ENCODE measurements at regions not wholly inside any gene's neighbourhood (a gene's known extent, or its start where the extent isn't known, plus 50 kb on each side); places are given as distances from the start of the nearest gene placed in this dataset.

GRCh38 chr20:58084966-58085365, 143.5 kb downstream of the ANKRD60 start:
- TF ChIP-seq, protein P1, sequence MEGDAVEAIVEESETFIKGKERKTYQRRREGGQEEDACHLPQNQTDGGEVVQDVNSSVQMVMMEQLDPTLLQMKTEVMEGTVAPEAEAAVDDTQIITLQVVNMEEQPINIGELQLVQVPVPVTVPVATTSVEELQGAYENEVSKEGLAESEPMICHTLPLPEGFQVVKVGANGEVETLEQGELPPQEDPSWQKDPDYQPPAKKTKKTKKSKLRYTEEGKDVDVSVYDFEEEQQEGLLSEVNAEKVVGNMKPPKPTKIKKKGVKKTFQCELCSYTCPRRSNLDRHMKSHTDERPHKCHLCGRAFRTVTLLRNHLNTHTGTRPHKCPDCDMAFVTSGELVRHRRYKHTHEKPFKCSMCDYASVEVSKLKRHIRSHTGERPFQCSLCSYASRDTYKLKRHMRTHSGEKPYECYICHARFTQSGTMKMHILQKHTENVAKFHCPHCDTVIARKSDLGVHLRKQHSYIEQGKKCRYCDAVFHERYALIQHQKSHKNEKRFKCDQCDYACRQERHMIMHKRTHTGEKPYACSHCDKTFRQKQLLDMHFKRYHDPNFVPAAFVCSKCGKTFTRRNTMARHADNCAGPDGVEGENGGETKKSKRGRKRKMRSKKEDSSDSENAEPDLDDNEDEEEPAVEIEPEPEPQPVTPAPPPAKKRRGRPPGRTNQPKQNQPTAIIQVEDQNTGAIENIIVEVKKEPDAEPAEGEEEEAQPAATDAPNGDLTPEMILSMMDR (optimal IDR thresholded peaks at IDR 0.05 in 1 of 3, IDR thresholded peaks at IDR 0.05 in 1 of 3, conservative IDR thresholded peaks at IDR 0.05 in 1 of 3; ENCODE audit: extremely low read depth in 1 of 3, insufficient read depth in 2 of 3, low read length in 3 of 3) = no peak
- TF ChIP-seq EZH2 (IDR thresholded peaks at IDR 0.05; ENCODE audit: low read length) = no peak
